GM21786 (cell line): ENCODE measurements at regions not wholly inside any gene's neighbourhood (a gene's known extent, or its start where the extent isn't known, plus 50 kb on each side); places are given as distances from the start of the nearest gene placed in this dataset.

Source experiments
- ATAC-seq: cut with Tn5 transposase; IDR thresholded peaks from one replicate; pipeline ENCODE4 v1.9.1; 2021; ENCODE audit not compliant: unreplicated experiment

- no peak for ATAC-seq
Measured at GRCh38 chr14:55929136-55929535, 189.1 kb upstream of the PELI2 start.

DNA sequence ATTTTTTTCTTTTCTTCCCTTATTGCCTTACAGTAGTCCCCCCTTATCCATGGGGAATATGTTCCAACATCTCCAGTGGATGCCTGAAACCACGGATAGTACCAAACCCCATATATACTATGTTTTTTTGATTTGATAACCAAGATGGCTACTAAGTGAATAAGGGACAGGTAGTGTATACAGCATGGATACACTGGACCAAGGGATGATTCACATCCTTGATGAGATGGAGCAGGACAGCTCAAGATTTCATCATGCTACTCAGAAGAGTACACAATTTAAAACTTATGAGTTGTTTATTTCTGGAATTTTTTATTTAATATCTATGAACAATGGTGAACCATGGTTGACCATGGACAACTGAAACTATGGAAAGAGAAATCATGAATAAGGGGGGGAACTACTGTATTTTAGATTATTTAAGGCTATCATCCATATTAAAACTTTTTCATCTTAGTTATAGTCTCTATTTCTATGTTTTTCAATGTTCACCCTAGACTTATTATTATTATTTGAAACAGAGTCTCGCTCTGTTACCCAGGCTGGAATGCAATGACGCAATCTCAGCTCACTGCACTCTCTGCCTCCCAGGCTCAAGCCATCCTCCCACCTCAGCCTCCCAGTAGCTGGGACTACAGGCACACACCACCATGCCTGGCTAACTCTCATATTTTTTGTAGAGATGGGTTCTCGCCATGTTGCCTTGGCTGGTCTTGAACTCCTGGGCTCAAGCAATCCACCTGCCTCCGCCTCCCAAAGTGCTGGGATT is 188.0 kb upstream of the PELI2 start:
- ATAC-seq = no peak

GRCh38 chr14:55936691-55937090 is 181.5 kb upstream of the PELI2 start:
- no peak for ATAC-seq

DNA sequence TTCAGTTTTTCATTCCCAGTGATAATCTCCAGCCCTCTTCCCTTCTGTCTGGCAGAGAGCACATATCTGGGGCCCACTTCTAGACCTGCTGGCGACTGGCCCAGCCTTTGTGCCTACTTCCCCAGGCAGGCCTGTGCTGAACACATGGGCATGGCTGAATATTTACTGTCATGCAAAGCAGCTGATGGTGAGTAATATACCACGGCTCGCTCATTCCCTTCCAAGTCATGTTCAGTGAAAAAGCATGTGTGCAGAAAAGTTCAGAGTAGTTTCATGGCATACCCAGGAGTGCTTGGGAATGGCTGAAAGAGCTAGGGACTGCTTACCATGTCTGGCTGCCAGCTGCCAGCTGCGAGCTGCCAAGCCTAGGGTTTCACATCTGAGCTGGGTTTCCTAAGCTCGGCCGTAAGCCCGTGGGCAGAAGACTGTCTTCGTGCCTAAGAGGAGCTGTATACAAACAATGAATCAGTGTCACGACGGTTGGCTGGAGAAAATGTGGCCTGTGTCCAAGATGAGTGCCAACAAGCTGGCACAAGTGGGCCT is 179.9 kb upstream of the PELI2 start:
- ATAC-seq = no peak

DNA sequence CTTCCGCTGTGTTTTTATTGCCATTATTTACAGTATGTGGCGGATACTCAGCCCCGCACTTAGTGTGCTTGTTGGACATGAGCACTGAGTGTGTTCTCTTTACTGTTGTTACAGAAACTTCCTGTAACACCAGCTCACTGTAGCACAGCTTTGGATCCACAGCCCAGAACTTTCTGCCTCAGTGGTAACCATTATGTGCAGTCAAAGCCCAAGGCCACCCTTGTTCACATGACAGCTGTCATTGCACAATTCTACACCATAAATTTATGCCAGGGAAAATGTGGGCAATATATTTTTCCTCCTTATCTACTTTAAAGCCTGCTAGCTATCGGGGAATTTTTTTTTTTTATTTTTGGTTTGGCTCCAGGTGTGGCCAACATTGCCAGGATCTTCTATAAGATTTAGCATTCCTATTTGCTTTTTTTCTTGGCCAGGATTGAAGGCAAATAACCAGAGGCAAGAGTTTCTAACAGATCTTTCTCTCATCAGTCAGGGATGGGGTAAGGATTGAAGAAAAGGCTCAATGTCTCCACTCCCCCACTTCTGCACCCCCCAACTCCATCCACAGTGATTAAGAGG is 176.0 kb upstream of the PELI2 start:
- ATAC-seq = no peak

GRCh38 chr14:55942826-55943225 is 175.4 kb upstream of the PELI2 start:
- no peak for ATAC-seq

GRCh38 chr14:55944757-55945156 is 173.5 kb upstream of the PELI2 start:
- no peak for ATAC-seq

- no peak for ATAC-seq
Measured at GRCh38 chr14:55946231-55946630, 172.0 kb upstream of the PELI2 start.

GRCh38 chr14:55948399-55948798 is 169.8 kb upstream of the PELI2 start:
- no peak for ATAC-seq

GRCh38 chr14:55949708-55950107 is 168.5 kb upstream of the PELI2 start:
- no peak for ATAC-seq

GRCh38 chr14:55950135-55950534 is 168.1 kb upstream of the PELI2 start:
- ATAC-seq = no peak

DNA sequence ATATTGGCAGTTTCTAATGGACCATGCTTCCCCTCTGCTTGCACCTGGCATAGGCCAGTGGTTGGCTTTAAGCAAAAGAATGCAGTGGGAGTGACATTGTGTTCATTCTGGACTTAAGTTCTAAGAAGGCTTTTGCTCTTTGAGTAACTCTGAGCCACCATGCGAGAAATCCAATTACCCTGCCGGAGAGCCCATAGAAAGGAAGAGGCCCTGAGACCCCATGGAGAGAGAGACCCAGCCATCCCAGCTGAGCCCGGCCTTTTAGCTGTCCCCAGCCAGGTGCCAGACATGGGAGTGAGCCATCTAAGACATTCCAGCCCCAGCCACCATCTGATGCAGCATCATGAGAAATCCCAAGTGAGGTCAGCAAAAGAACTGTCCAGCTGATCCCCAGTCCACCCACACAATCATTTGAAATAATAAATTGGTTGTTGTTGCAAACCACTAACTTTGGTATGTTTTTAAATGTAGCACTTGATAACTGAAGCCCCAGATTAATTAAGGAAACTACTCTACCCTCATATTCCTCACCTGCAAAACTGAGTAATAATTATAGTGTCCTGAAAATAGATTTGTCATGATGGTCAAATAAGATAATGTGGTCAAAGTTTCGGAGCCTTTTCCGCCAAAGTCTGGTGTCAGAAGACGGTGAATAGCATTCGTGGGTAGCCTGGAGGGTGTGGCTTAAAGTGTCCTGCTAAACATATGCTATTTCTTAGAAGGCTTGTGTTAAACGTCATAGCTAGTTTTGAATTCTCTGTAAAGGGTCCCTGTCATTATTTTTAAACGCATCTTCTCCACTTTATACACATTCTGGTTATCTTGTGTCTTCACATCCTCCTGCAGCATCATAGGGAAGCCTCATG is 166.6 kb upstream of the PELI2 start:
- no peak for ATAC-seq

DNA sequence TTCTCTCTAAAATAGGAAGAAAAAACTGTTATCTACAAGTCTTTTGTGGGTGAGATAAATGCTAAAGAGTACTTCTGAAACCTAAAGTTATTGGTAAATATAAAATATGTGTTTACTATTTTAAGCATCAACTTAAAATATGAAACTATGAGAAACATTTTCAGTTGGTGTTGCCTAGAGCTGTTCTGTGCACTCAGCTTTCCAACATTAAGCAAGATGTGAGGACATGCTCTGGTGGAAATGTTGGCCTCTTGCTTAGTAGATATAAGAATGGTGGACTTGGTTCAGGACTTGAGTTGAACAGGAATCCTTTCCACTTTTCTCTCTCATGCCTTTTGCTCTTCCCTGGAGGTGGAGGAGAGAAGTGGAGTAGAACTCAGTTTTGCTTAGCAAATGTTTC is 164.1 kb upstream of the PELI2 start:
- ATAC-seq = no peak

GRCh38 chr14:55955175-55955574 is 163.0 kb upstream of the PELI2 start:
- no peak for ATAC-seq

GRCh38 chr14:55957950-55958349 is 160.3 kb upstream of the PELI2 start:
- ATAC-seq = no peak

GRCh38 chr14:55963295-55963694 is 154.9 kb upstream of the PELI2 start:
- no peak for ATAC-seq

GRCh38 chr14:55964091-55964490 is 154.1 kb upstream of the PELI2 start:
- no peak for ATAC-seq

DNA sequence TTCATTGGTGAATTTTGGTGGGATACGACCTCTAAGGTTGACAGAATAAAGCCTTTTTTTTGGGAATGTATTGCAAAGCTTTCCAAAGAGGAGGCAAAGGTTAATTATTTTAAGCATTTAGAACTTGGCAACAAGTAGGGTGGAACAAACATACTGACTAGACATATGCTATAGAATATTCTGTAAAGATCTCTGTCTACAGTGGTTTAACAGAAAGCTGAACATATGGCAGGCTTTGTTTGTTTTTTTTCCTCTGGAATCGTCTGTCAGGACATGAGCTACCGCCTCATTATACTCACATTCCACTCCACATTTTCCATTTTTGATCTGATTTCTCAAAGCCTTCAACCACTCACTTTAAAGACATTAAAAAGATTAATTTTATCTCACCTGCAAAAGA is 153.4 kb upstream of the PELI2 start:
- ATAC-seq = no peak

DNA sequence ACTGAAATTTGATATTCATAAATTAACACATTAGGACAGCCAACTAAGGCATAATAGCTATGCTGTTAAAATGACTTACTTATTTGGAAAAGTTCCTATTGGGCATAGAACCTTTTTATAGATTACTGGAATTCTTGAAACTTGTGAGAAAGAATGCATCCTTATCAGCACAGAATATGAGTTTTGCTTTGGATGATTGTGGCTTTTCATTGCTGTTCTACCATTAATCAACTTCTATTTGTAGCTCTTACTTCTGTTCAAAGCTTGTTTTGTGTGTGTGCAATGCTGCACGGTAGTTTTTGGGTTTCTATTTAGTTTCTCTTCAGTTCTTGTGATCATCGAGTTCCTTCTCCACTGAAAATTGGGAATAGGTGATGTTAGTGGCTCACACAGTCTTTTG is 152.4 kb upstream of the PELI2 start:
- no peak for ATAC-seq

- ATAC-seq = no peak
Measured at GRCh38 chr14:55968741-55969140, 149.5 kb upstream of the PELI2 start.

DNA sequence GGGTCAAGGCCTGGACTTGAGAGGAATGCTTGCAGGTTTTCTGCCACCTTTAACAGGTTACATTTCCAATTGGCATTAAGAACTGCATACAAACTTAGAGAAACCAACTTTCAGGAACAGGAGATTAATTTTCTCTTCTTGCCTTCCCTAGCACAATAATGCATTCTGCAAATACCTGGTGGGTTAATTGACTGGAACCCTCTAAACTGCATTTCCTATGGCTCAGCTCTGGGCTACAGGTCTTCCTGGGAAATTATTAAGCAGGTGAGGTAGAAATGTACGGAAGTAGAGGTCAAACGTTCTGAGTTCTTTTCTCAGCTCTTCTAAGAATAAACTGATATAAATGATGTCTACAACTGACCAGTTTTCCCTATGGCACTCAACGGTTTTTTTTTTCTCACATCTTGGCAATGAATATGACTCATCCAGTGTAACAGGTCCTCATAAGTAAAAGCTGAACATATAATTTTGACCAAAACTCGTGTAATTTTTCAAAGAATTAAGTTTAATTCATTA is 144.9 kb upstream of the PELI2 start:
- ATAC-seq = no peak
